RWPE2 (cell line): ENCODE measurements at regions not wholly inside any gene's neighbourhood (a gene's known extent, or its start where the extent isn't known, plus 50 kb on each side); places are given as distances from the start of the nearest gene placed in this dataset.

Source experiments
- ATAC-seq: fragments of 200-7000 bp; cut with Tn5 transposase; 3 replicates; pipeline ENCODE4 v1.9.1; 2021; ENCODE audit warnings: low read depth
- DNase-seq: peaks from one replicate; pipeline ENCODE4 v3.0.0-alpha.2; 2020; ENCODE audit warnings: low spot score
- H3K27ac ChIP-seq: fragments of 450-650 bp; 2 replicates; pipeline ENCODE4 v1.5.1; 2017; ENCODE audit warnings: mild to moderate bottlenecking; ENCODE audit not compliant: poor library complexity, severe bottlenecking
- H3K27me3 ChIP-seq: fragments of 250-450 bp; sonication (Bioruptor Pico); 2 replicates; pipeline ENCODE4 v1.5.1; 2021; ENCODE audit warnings: mild to moderate bottlenecking, moderate library complexity; ENCODE audit not compliant: insufficient read depth, poor library complexity, severe bottlenecking
- H3K36me3 ChIP-seq: fragments of 250-450 bp; sonication (Bioruptor Pico); 2 replicates; pipeline ENCODE4 v1.5.1; 2020; ENCODE audit warnings: low read depth, mild to moderate bottlenecking, moderate library complexity
- H3K4me1 ChIP-seq: fragments of 250-450 bp; sonication (Bioruptor Pico); 2 replicates; pipeline ENCODE4 v1.5.1; 2021; ENCODE audit warnings: mild to moderate bottlenecking, moderate library complexity; ENCODE audit not compliant: insufficient read depth, poor library complexity, severe bottlenecking
- H3K4me3 ChIP-seq: fragments of 250-450 bp; sonication (Bioruptor Pico); 2 replicates; pipeline ENCODE4 v1.5.1; 2021; ENCODE audit warnings: mild to moderate bottlenecking, moderate library complexity; ENCODE audit not compliant: severe bottlenecking
- H3K9me3 ChIP-seq: fragments of 250-450 bp; sonication (Bioruptor Pico); 2 replicates; pipeline ENCODE4 v1.5.1; 2021; ENCODE audit warnings: mild to moderate bottlenecking, moderate library complexity; ENCODE audit not compliant: severe bottlenecking
- TF ChIP-seq, protein P1 (sequence below): fragments of 450-650 bp; IDR thresholded peaks from one replicate; pipeline ENCODE4 v1.5.1; 2017; ENCODE audit warnings: mild to moderate bottlenecking, moderate library complexity; ENCODE audit not compliant: poor library complexity, severe bottlenecking

DNA sequence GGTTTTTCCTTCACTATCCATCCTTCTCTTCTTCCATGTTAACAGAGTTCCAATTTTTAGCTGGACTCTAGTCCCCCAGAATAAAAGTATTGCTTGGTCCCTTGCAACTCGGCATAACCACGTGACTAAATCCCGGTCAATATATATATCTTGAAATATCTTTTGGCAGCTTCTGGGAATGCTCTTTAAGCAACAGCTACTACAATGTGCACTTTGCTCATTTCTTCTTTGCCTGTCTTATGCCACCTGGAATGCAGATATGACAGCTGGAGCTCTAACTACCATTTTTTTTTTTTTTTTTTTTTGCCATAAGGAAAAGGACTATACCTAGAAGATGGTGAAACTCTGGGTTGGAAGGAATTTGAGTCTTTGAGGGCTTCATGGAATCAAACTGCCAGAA, 82.6 kb downstream of the GCNT4 start:
- no peak overlapping the region for H3K4me3 ChIP-seq
- no peak for ATAC-seq
- no peaks in the 10 kb centered on the region for H3K36me3 ChIP-seq
- DNase-seq = no peak
- no peaks in the 10 kb centered on the region for H3K27me3 ChIP-seq
- H3K9me3 ChIP-seq = no peaks in the 10 kb centered on the region
- H3K27ac ChIP-seq = no peak overlapping the region
- TF ChIP-seq, protein P1, sequence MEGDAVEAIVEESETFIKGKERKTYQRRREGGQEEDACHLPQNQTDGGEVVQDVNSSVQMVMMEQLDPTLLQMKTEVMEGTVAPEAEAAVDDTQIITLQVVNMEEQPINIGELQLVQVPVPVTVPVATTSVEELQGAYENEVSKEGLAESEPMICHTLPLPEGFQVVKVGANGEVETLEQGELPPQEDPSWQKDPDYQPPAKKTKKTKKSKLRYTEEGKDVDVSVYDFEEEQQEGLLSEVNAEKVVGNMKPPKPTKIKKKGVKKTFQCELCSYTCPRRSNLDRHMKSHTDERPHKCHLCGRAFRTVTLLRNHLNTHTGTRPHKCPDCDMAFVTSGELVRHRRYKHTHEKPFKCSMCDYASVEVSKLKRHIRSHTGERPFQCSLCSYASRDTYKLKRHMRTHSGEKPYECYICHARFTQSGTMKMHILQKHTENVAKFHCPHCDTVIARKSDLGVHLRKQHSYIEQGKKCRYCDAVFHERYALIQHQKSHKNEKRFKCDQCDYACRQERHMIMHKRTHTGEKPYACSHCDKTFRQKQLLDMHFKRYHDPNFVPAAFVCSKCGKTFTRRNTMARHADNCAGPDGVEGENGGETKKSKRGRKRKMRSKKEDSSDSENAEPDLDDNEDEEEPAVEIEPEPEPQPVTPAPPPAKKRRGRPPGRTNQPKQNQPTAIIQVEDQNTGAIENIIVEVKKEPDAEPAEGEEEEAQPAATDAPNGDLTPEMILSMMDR = no peak
- no peaks in the 10 kb centered on the region for H3K4me1 ChIP-seq

DNA sequence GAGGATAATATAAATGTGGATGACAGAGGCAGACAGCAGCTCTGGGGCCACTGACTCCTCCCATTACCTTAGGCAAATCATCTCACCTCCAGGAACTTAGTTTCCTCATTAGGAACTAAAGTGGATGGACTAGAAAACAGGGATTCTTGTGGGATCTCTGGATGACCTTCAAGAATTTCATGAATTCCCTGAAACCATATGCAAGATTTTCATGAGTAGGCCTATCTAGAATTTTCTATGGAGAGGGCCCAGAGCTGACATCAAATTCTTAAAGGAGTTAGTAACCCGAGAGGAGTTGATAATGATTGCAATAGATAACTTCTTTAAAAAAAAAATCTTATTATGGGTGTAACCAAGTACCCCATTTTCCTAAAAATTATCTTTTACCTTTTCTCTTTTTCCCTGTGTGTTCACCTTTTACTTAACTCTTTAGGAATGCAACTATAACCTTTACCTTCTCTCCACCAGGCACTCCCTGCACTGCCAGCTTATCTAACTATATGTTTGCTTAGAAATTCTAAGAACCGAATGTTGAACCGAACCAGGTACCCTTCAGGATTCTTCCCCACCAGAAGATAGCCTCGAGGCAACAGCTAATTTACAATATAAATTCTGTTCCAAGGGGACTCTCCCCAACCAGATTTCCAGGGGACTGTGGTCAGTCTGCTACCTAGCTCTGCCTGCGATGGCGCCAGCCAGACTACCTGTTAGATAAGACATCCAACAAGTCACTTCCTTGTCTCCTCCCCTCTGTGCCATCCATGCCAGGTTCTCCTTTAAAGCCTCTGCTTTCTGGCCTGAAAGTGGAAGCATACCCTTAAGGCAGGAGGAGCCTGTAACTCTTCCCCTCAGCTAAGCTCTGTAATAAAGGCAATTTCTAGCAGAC, 86.0 kb downstream of the GCNT4 start:
- no peaks in the 10 kb centered on the region for H3K9me3 ChIP-seq
- TF ChIP-seq, protein P1 = no peak
- H3K27me3 ChIP-seq = no peaks in the 10 kb centered on the region
- no peaks in the 10 kb centered on the region for H3K36me3 ChIP-seq
- no peak overlapping the region for H3K27ac ChIP-seq
- ATAC-seq = no peak
- H3K4me3 ChIP-seq = no peak overlapping the region
- DNase-seq = no peak
- H3K4me1 ChIP-seq = no peaks in the 10 kb centered on the region

DNA sequence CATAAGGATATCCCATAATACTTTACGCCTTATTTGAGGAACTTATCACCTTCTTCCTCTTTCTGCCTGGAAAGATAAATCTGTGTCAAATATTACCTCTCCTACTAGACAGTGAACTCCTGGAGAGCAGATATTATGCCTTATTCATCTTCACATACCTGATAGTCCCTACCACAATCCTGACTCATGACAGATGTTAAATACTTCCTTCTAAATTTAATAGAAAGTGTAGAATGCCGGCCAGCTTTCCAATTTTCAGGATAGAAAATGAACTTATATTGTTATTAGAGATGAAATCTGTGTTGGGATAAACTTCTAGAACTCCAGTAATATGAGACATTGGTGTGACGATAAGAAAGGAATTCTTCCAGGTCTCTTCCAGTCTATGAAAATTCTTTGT, 89.0 kb downstream of the GCNT4 start:
- no peak overlapping the region for H3K4me3 ChIP-seq
- no peaks in the 10 kb centered on the region for H3K9me3 ChIP-seq
- DNase-seq = no peak
- ATAC-seq = peak; percentile 67
- TF ChIP-seq, protein P1 = no peak
- H3K27me3 ChIP-seq = no peaks in the 10 kb centered on the region
- no peaks in the 10 kb centered on the region for H3K36me3 ChIP-seq
- no peak overlapping the region for H3K27ac ChIP-seq
- no peaks in the 10 kb centered on the region for H3K4me1 ChIP-seq

- Histone ChIP-seq H3K36me3 (no peaks in the 10 kb centered on the region), H3K4me3 (no peak overlapping the region), H3K9me3 (no peaks in the 10 kb centered on the region), H3K27ac (no peak overlapping the region), H3K4me1 (peaks cover 28% of the 10 kb centered on the region), H3K27me3 (no peaks in the 10 kb centered on the region)
- TF ChIP-seq, protein P1 = no peak
- ATAC-seq (no peak), DNase-seq (no peak)
Measured at GRCh38 chr5:74957906-74958305, 91.7 kb upstream of the FAM169A start.

GRCh38 chr5:74957029-74957784, 91.0 kb upstream of the FAM169A start:
- no peak for DNase-seq
- ATAC-seq = no peak
- Histone ChIP-seq H3K27me3 (no peaks in the 10 kb centered on the region), H3K4me1 (peaks cover 28% of the 10 kb centered on the region), H3K36me3 (no peaks in the 10 kb centered on the region), H3K27ac (peak overlapping the region; percentile 83), H3K9me3 (no peaks in the 10 kb centered on the region), H3K4me3 (no peak overlapping the region)
- TF ChIP-seq, protein P1 = no peak
